Thyroid gland (tissue), 4 donors: ENCODE measurements at regions not wholly inside any gene's neighbourhood (a gene's known extent, or its start where the extent isn't known, plus 50 kb on each side); places are given as distances from the start of the nearest gene placed in this dataset.

Experiments
- CTCF ChIP-seq, 6 experiments: fragments of 200-600 bp in 3 of 6; fragments of 450-650 bp in 3 of 6; sonication (generic) in 3 of 6; IDR thresholded peaks; one replicate each; pipeline ENCODE4 v1.5.1; 2016 to 2019; ENCODE audit warnings: antibody characterized with exemption in 6 of 6, mild to moderate bottlenecking in 2 of 6, inconsistent platforms in 1 of 6, moderate library complexity in 1 of 6
- POLR2A ChIP-seq, 2 donors: fragments of 450-650 bp; IDR thresholded peaks; one replicate each; pipeline ENCODE4 v1.6.1; 2017; ENCODE audit warnings: antibody characterized with exemption in 2 of 2, mild to moderate bottlenecking in 2 of 2, moderate library complexity in 1 of 2

- TF ChIP-seq CTCF (IDR thresholded peaks at IDR 0.05) (no peak), POLR2A (IDR thresholded peaks at IDR 0.05) (no peak)
Observed at GRCh38 chr11:127625402-127625801, 624.8 kb upstream of the KIRREL3 start.
